Kidney tubule cell (primary cell): ENCODE measurements at regions not wholly inside any gene's neighbourhood (a gene's known extent, or its start where the extent isn't known, plus 50 kb on each side); places are given as distances from the start of the nearest gene placed in this dataset.
"Not testable (repeated sequence)": the region's sequence is repeated elsewhere in the genome, so short reads cannot be mapped to it uniquely, and the experiment has no call there.

ENCODE experiments used
- DNase-seq: peaks from one replicate; pipeline ENCODE4 v3.0.0-alpha.2; 2018; ENCODE audit warnings: low spot score

GRCh38 chr1:197850918-197851317, 51.5 kb upstream of the C1orf53 start:
- no peak for DNase-seq

GRCh38 chr1:197850042-197850441, 52.4 kb upstream of the C1orf53 start:
- no peak for DNase-seq

GRCh38 chr1:197848350-197848749, 54.1 kb upstream of the C1orf53 start:
- no peak for DNase-seq

GRCh38 chr1:197845886-197846285, 56.5 kb upstream of the C1orf53 start:
- DNase-seq = no peak

- no peak for DNase-seq
Observed at GRCh38 chr1:197844651-197845050, 57.8 kb upstream of the C1orf53 start.

GRCh38 chr1:197843401-197843800, 59.0 kb upstream of the C1orf53 start:
- no peak for DNase-seq

- no peak for DNase-seq
Observed at GRCh38 chr1:197842646-197843045, 59.8 kb upstream of the C1orf53 start.

GRCh38 chr1:197841883-197842553, 60.4 kb upstream of the C1orf53 start:
- peak; percentile 39 for DNase-seq

- DNase-seq = no peak
Observed at GRCh38 chr1:197841158-197841557, 61.3 kb upstream of the C1orf53 start.

GRCh38 chr1:197839786-197840185, 62.6 kb upstream of the C1orf53 start:
- DNase-seq = not testable (repeated sequence)

- peak; percentile 90 for DNase-seq
Observed at GRCh38 chr1:197838836-197839235, 63.6 kb upstream of the DENND1B start.

GRCh38 chr1:197837911-197838310, 62.6 kb upstream of the DENND1B start:
- peak; percentile 36 for DNase-seq

GRCh38 chr1:197836356-197836755, 61.1 kb upstream of the DENND1B start:
- not testable (repeated sequence) for DNase-seq

- DNase-seq = not testable (repeated sequence)
Observed at GRCh38 chr1:197829011-197829410, 53.7 kb upstream of the DENND1B start.

- no peak for DNase-seq
Observed at GRCh38 chr1:197825541-197825940, 50.3 kb upstream of the DENND1B start.
